ENCODE measurements at regions not wholly inside any gene's neighbourhood (a gene's known extent, or its start where the extent isn't known, plus 50 kb on each side); places are given as distances from the start of the nearest gene placed in this dataset.

- TF ChIP-seq CTCF (IDR thresholded peaks at IDR 0.05) (no peak), EP300 (IDR thresholded peaks at IDR 0.05) (no peak), POLR2AphosphoS5 (IDR thresholded peaks at IDR 0.05) (no peak)
Measured at GRCh38 chr1:157269656-157270375, 131.6 kb upstream of the ETV3 start.
